Endothelial cell of umbilical vein (primary cell): ENCODE measurements at regions not wholly inside any gene's neighbourhood (a gene's known extent, or its start where the extent isn't known, plus 50 kb on each side); places are given as distances from the start of the nearest gene placed in this dataset.

Experiments used
- BruUV-seq: library from RNA; stranded (reverse); fragments of 400-500 nt; replicated peaks from 2 replicates; lab custom pipeline; 2021; lab: Mats Ljungman, UMichigan
- CTCF ChIA-PET: fragments of 300-600, 350-600 bp; sonication (Branson Sonifier 250); formaldehyde crosslinking; loops from one replicate; lab custom pipeline; 2021; ENCODE audit warnings: antibody characterized with exemption, inconsistent platforms; lab: Charles Lee
- POLR2A ChIA-PET: fragments of 300-600, 350-600 bp; sonication (Branson Sonifier 250); formaldehyde crosslinking; loops from one replicate; lab custom pipeline; 2021; ENCODE audit warnings: antibody characterized with exemption, inconsistent platforms; lab: Charles Lee
- DNase-seq: peaks from one replicate; pipeline ENCODE4 v3.0.0-alpha.2; 2011; ENCODE audit warnings: low read depth, low spot score
- FAIRE-seq: peaks from 2 replicates; lab custom pipeline; 2011; peaks lifted over from hg19 to GRCh38; lab: Jason Lieb, UNC
- H2AFZ ChIP-seq: 2 replicates; pipeline ENCODE4 v1.6.0; 2012; ENCODE audit warnings: low read depth, low read length, control low read depth, inconsistent platforms
- H3K27ac ChIP-seq: 2 replicates; pipeline ENCODE4 v1.5.1; 2011; ENCODE audit warnings: low read depth, mild to moderate bottlenecking, control low read depth, low read length, moderate library complexity; ENCODE audit not compliant: insufficient read depth
- H3K27me3 ChIP-seq, 2 experiments: 2 replicates each; pipeline versions ENCODE4 v1.6.0 to v1.6.1; 2011; ENCODE audit warnings: low read length in 2 of 2, mixed read lengths in 1 of 2; ENCODE audit not compliant: control insufficient read depth in 2 of 2, insufficient read depth in 2 of 2
- H3K36me3 ChIP-seq, 2 experiments: 2 replicates in 1 of 2; 3 replicates in 1 of 2; pipeline ENCODE4 v1.5.1; 2011; ENCODE audit warnings: low read length in 2 of 2, mild to moderate bottlenecking in 1 of 2, moderate library complexity in 1 of 2; ENCODE audit not compliant: control insufficient read depth in 2 of 2, insufficient read depth in 2 of 2; ENCODE audit errors: extremely low read depth in 1 of 2
- H3K4me1 ChIP-seq: 3 replicates; pipeline ENCODE4 v1.5.1; 2011; ENCODE audit warnings: mild to moderate bottlenecking, low read length; ENCODE audit not compliant: control insufficient read depth, insufficient read depth; ENCODE audit errors: extremely low read depth
- H3K4me2 ChIP-seq: 2 replicates; pipeline ENCODE4 v1.6.1; 2011; ENCODE audit warnings: low read length, control low read depth, mixed read lengths; ENCODE audit not compliant: insufficient read depth
- H3K4me3 ChIP-seq, 3 experiments: fragments of 200-600 bp in 1 of 3; sonication (generic), shearing (Covaris generic) in 1 of 3; replicated peaks in 1 of 3; 2 replicates each; pipeline ENCODE4 v1.5.1; 2011 to 2016; ENCODE audit warnings: control low read depth in 3 of 3, low read length in 3 of 3, mild to moderate bottlenecking in 2 of 3, inconsistent platforms in 1 of 3, low read depth in 1 of 3, moderate library complexity in 1 of 3; ENCODE audit not compliant: insufficient read depth in 1 of 3
- H3K79me2 ChIP-seq: 2 replicates; pipeline ENCODE4 v1.6.0; 2012; ENCODE audit warnings: low read length, inconsistent platforms; ENCODE audit not compliant: control insufficient read depth, insufficient read depth
- H3K9ac ChIP-seq: replicated peaks from 2 replicates; pipeline ENCODE3; 2011; ENCODE audit warnings: low read length, control low read depth; ENCODE audit not compliant: insufficient read depth; ENCODE audit errors: extremely low read depth
- H3K9me1 ChIP-seq: replicated peaks from 3 replicates; pipeline ENCODE4 v1.6.0; 2011; ENCODE audit warnings: mild to moderate bottlenecking, low read length; ENCODE audit not compliant: control insufficient read depth, insufficient read depth; ENCODE audit errors: extremely low read depth
- H3K9me3 ChIP-seq: replicated peaks from 2 replicates; pipeline ENCODE4 v1.5.1; 2012; ENCODE audit warnings: low read length, inconsistent platforms; ENCODE audit not compliant: control insufficient read depth, insufficient read depth
- H4K20me1 ChIP-seq: replicated peaks from 2 replicates; pipeline ENCODE3; 2011; ENCODE audit warnings: mild to moderate bottlenecking, low read length; ENCODE audit not compliant: control insufficient read depth, insufficient read depth; ENCODE audit errors: extremely low read depth
- EZH2 ChIP-seq: IDR thresholded peaks from 2 replicates; pipeline ENCODE4 v1.6.1; 2012; ENCODE audit warnings: borderline replicate concordance, low read depth, mild to moderate bottlenecking, moderate library complexity, low read length, inconsistent platforms; ENCODE audit not compliant: severe bottlenecking
- FOS ChIP-seq: IDR thresholded peaks from 2 replicates; pipeline ENCODE4 v1.6.1; 2011; ENCODE audit warnings: mild to moderate bottlenecking, low read length, moderate library complexity, borderline replicate concordance; ENCODE audit not compliant: insufficient read depth
- GATA2 ChIP-seq: IDR thresholded peaks from 2 replicates; pipeline ENCODE4 v1.7.0; 2011; ENCODE audit warnings: low read depth, mild to moderate bottlenecking, moderate library complexity, mixed read lengths, low read length; ENCODE audit not compliant: insufficient read length, insufficient read depth
- JUN ChIP-seq: IDR thresholded peaks from 2 replicates; pipeline ENCODE4 v1.6.1; 2011; ENCODE audit warnings: borderline replicate concordance, low read depth; ENCODE audit not compliant: insufficient read length, insufficient read depth
- MAX ChIP-seq: IDR thresholded peaks from 2 replicates; pipeline ENCODE4 v1.6.1; 2011; ENCODE audit not compliant: insufficient read depth, insufficient read length
- MYC ChIP-seq: IDR thresholded peaks from one replicate; pipeline ENCODE4 v1.6.1; 2011; ENCODE audit warnings: mild to moderate bottlenecking, low read depth, low read length
- POLR2A ChIP-seq: IDR thresholded peaks from 2 replicates; pipeline ENCODE4 v1.6.1; 2012; ENCODE audit warnings: low read depth, mild to moderate bottlenecking, control low read depth, low read length
- POLR2AphosphoS5 ChIP-seq: IDR thresholded peaks from 2 replicates; pipeline ENCODE4 v1.6.1; 2012; ENCODE audit warnings: low read depth, mild to moderate bottlenecking, control low read depth, low read length, moderate library complexity; ENCODE audit not compliant: insufficient read depth
- dilution Hi-C: fragments of 300-500 bp; cut with MboI; formaldehyde crosslinking; loops from one replicate; pipeline ENCODE4 v1.15.0; 2019; ENCODE audit warnings: low sequenced_read_pairs; ENCODE audit not compliant: extremely low pct_ligation_motif_present
- intact Hi-C: fragments of 100-400 bp; cut with micrococcal nuclease; formaldehyde crosslinking; loops from one replicate; pipeline ENCODE4 v1.10.0; 2022
- TF ChIP-seq, protein P1 (sequence below), 2 donors: IDR thresholded peaks; 1 replicate in 1 of 2; 2 replicates in 1 of 2; pipeline ENCODE4 v1.5.1; 2011; ENCODE audit warnings: low read length in 2 of 2, mild to moderate bottlenecking in 2 of 2, moderate library complexity in 2 of 2, control low read depth in 1 of 2, inconsistent platforms in 1 of 2, low read depth in 1 of 2; ENCODE audit not compliant: insufficient read depth in 1 of 2; ENCODE audit errors: extremely low read depth in 1 of 2

- Histone ChIP-seq H3K4me3 (no peak overlapping the region), H2AFZ (no peak overlapping the region), H3K36me3 (no peaks in the 10 kb centered on the region), H3K4me1 (no peaks in the 10 kb centered on the region), H3K27ac (no peak overlapping the region), H3K9ac (no peak overlapping the region), H3K79me2 (no peaks in the 10 kb centered on the region), H4K20me1 (no peaks in the 10 kb centered on the region), H3K27me3 (no peaks in the 10 kb centered on the region), H3K9me1 (no peaks in the 10 kb centered on the region), H3K4me2 (no peak overlapping the region), H3K9me3 (no peaks in the 10 kb centered on the region)
- ChIA-PET CTCF (no interaction called here), POLR2A (no interaction called here)
- FAIRE-seq (no peak), DNase-seq (no peak)
- intact Hi-C loops: no loop called here
- no TSS peak for BruUV-seq
- TF ChIP-seq, protein P1, sequence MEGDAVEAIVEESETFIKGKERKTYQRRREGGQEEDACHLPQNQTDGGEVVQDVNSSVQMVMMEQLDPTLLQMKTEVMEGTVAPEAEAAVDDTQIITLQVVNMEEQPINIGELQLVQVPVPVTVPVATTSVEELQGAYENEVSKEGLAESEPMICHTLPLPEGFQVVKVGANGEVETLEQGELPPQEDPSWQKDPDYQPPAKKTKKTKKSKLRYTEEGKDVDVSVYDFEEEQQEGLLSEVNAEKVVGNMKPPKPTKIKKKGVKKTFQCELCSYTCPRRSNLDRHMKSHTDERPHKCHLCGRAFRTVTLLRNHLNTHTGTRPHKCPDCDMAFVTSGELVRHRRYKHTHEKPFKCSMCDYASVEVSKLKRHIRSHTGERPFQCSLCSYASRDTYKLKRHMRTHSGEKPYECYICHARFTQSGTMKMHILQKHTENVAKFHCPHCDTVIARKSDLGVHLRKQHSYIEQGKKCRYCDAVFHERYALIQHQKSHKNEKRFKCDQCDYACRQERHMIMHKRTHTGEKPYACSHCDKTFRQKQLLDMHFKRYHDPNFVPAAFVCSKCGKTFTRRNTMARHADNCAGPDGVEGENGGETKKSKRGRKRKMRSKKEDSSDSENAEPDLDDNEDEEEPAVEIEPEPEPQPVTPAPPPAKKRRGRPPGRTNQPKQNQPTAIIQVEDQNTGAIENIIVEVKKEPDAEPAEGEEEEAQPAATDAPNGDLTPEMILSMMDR (IDR thresholded peaks at IDR 0.05; ENCODE audit: extremely low read depth in 1 of 2, insufficient read depth in 1 of 2, low read depth in 1 of 2, low read length in 2 of 2): no peak
- no peak for TF ChIP-seq FOS
- TF ChIP-seq MYC: no peak
- TF ChIP-seq POLR2AphosphoS5: no peak
- TF ChIP-seq EZH2: no peak
- no peak for TF ChIP-seq JUN
- TF ChIP-seq MAX: no peak
- no peak for TF ChIP-seq GATA2
- no peak for TF ChIP-seq POLR2A
- dilution Hi-C loops: no loop called here
Measured at GRCh38 chr12:16796168-16796567, 190.2 kb upstream of the LMO3 start.
